DND-41 (cell line): ENCODE measurements at regions not wholly inside any gene's neighbourhood (a gene's known extent, or its start where the extent isn't known, plus 50 kb on each side); places are given as distances from the start of the nearest gene placed in this dataset.

Source experiments
- ATAC-seq: fragments of 200-7000 bp; cut with Tn5 transposase; 3 replicates; pipeline ENCODE4 v1.9.1; 2021; ENCODE audit warnings: low read depth; ENCODE audit not compliant: insufficient read depth
- DNase-seq: peaks from one replicate; pipeline ENCODE4 v3.0.0-alpha.2; 2020
- H2AFZ ChIP-seq: 2 replicates; pipeline ENCODE4 v1.6.0; 2012; ENCODE audit warnings: low read depth, low read length
- H3K27ac ChIP-seq: 2 replicates; pipeline ENCODE4 v1.5.1; 2012; ENCODE audit warnings: low read length, inconsistent platforms
- H3K27me3 ChIP-seq: fragments of 200-600 bp; sonication (generic); 2 replicates; pipeline ENCODE4 v1.6.0; 2012; ENCODE audit warnings: low read length, mild to moderate bottlenecking, inconsistent platforms; ENCODE audit not compliant: insufficient read depth, poor library complexity
- H3K36me3 ChIP-seq: 2 replicates; pipeline ENCODE4 v1.5.1; 2012; ENCODE audit warnings: low read length, inconsistent platforms; ENCODE audit not compliant: insufficient read depth
- H3K4me1 ChIP-seq: 2 replicates; pipeline ENCODE4 v1.5.1; 2012; ENCODE audit warnings: mild to moderate bottlenecking, low read length; ENCODE audit not compliant: insufficient read depth
- H3K4me2 ChIP-seq: 2 replicates; pipeline ENCODE4 v1.6.0; 2012; ENCODE audit warnings: mild to moderate bottlenecking, moderate library complexity, low read length, inconsistent platforms; ENCODE audit not compliant: insufficient read depth
- H3K4me3 ChIP-seq, 2 experiments: fragments of 200-600 bp in 1 of 2; shearing (Covaris generic) in 1 of 2; 2 replicates each; pipeline ENCODE4 v1.5.1; 2012 to 2016; ENCODE audit warnings: inconsistent platforms in 2 of 2, low read length in 2 of 2, mild to moderate bottlenecking in 2 of 2, low read depth in 1 of 2, moderate library complexity in 1 of 2
- H3K79me2 ChIP-seq: 2 replicates; pipeline ENCODE4 v1.6.0; 2012; ENCODE audit warnings: low read length, inconsistent platforms; ENCODE audit not compliant: insufficient read depth
- H3K9ac ChIP-seq: 2 replicates; pipeline ENCODE4 v1.6.0; 2012; ENCODE audit warnings: low read depth, mild to moderate bottlenecking, inconsistent platforms, low read length, moderate library complexity
- H3K9me3 ChIP-seq: 2 replicates; pipeline ENCODE4 v1.5.1; 2012; ENCODE audit warnings: low read length, moderate library complexity, mild to moderate bottlenecking, inconsistent platforms; ENCODE audit not compliant: insufficient read depth, severe bottlenecking
- H4K20me1 ChIP-seq: 2 replicates; pipeline ENCODE4 v1.6.0; 2012; ENCODE audit warnings: low read length; ENCODE audit not compliant: insufficient read depth
- EZH2 ChIP-seq: IDR thresholded peaks from 3 replicates; pipeline ENCODE4 v1.6.1; 2012; ENCODE audit warnings: borderline replicate concordance, low read depth, mild to moderate bottlenecking, moderate library complexity, low read length, inconsistent platforms; ENCODE audit not compliant: severe bottlenecking
- TF ChIP-seq, protein P1 (sequence below): IDR thresholded peaks from 2 replicates; pipeline ENCODE4 v1.5.1; 2012; ENCODE audit warnings: borderline replicate concordance, low read length, moderate library complexity, mild to moderate bottlenecking; ENCODE audit not compliant: poor library complexity, severe bottlenecking; ENCODE audit errors: extremely low read depth

GRCh38 chr1:29761159-29761928 is 525.0 kb downstream of the PTPRU start:
- DNase-seq, result no peak
- H3K4me3 ChIP-seq, result no peak overlapping the region
- H3K4me2 ChIP-seq, result no peak overlapping the region
- H3K4me1 ChIP-seq, result no peaks in the 10 kb centered on the region
- no peaks in the 10 kb centered on the region for H3K36me3 ChIP-seq
- H3K79me2 ChIP-seq, result no peaks in the 10 kb centered on the region
- TF ChIP-seq EZH2, result no peak
- TF ChIP-seq, protein P1, sequence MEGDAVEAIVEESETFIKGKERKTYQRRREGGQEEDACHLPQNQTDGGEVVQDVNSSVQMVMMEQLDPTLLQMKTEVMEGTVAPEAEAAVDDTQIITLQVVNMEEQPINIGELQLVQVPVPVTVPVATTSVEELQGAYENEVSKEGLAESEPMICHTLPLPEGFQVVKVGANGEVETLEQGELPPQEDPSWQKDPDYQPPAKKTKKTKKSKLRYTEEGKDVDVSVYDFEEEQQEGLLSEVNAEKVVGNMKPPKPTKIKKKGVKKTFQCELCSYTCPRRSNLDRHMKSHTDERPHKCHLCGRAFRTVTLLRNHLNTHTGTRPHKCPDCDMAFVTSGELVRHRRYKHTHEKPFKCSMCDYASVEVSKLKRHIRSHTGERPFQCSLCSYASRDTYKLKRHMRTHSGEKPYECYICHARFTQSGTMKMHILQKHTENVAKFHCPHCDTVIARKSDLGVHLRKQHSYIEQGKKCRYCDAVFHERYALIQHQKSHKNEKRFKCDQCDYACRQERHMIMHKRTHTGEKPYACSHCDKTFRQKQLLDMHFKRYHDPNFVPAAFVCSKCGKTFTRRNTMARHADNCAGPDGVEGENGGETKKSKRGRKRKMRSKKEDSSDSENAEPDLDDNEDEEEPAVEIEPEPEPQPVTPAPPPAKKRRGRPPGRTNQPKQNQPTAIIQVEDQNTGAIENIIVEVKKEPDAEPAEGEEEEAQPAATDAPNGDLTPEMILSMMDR, result no peak
- no peak overlapping the region for H3K27ac ChIP-seq
- no peak overlapping the region for H2AFZ ChIP-seq
- no peak for ATAC-seq
- H4K20me1 ChIP-seq, result 0 out of 2 replicates have a peak, but pooled peaks cover 3% of the 10 kb centered on the region
- H3K9me3 ChIP-seq, result no peaks in the 10 kb centered on the region
- peaks cover 6% of the 10 kb centered on the region for H3K27me3 ChIP-seq
- no peak overlapping the region for H3K9ac ChIP-seq

- no peak overlapping the region for H3K4me2 ChIP-seq
Measured at GRCh38 chr1:29760067-29760564, 523.8 kb downstream of the PTPRU start.

DNA sequence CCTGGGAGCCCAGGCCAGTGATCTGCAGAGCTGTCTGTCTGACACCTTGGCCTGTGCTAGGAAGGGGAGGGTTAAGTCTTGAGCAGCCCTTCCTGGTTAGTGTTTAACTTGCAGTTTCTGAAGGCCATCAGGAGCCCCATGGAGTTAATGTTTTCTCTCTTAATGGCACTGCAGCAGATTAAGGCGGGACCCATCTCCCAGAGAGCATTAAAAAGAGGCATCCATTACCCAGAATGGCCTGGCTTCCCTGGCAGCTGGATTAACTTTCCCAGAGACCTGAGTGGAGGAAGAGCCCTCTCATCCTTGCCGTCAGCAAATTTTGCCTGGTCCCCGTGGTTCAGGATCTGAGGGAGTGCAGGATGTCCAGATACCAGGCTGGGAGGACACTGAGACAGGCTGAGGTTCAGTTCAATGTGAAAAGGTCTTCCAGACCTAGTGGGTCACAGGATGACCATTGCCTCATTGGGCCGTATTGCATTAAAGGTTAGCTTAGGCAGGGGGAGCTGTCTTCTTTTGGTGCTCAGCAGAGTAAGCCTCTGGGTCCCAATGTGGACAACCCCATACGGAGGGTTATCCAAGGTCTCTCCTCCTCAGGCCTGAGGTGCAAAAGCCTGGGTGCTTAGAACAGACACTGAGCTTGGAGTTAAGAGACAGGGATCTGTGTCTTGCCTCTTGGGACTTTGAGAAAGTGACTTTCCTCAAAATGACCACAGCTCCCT is 522.6 kb downstream of the PTPRU start:
- TF ChIP-seq, protein P1, result no peak
- TF ChIP-seq EZH2, result no peak
- H3K9ac ChIP-seq, result no peak overlapping the region
- 0 out of 2 replicates have a peak, but pooled peaks cover 3% of the 10 kb centered on the region for H4K20me1 ChIP-seq
- no peaks in the 10 kb centered on the region for H3K4me1 ChIP-seq
- no peak for DNase-seq
- H3K4me3 ChIP-seq, result no peak overlapping the region
- ATAC-seq, result no peak
- no peaks in the 10 kb centered on the region for H3K36me3 ChIP-seq
- peaks cover 6% of the 10 kb centered on the region for H3K27me3 ChIP-seq
- no peak overlapping the region for H3K4me2 ChIP-seq
- no peaks in the 10 kb centered on the region for H3K9me3 ChIP-seq
- H2AFZ ChIP-seq, result no peak overlapping the region
- H3K79me2 ChIP-seq, result no peaks in the 10 kb centered on the region
- no peak overlapping the region for H3K27ac ChIP-seq

More at GRCh38 chr1:29760067-29760564, 523.8 kb downstream of the PTPRU start:
- Histone ChIP-seq H3K9ac (no peak overlapping the region), H3K36me3 (no peaks in the 10 kb centered on the region), H4K20me1 (0 out of 2 replicates have a peak, but pooled peaks cover 3% of the 10 kb centered on the region), H2AFZ (no peak overlapping the region), H3K27me3 (peaks cover 6% of the 10 kb centered on the region), H3K4me3 (no peak overlapping the region), H3K79me2 (no peaks in the 10 kb centered on the region), H3K9me3 (no peaks in the 10 kb centered on the region), H3K27ac (no peak overlapping the region), H3K4me1 (no peaks in the 10 kb centered on the region)
- DNase-seq (no peak), ATAC-seq (no peak)
- no peak for TF ChIP-seq EZH2
- TF ChIP-seq, protein P1, result no peak
